Stimulated activated memory B cell treated with anti-CD40 and anti-IgM and Interleukin-4, amounts not matched to agents 10 μg/mL and 1 μg/mL and 100 μg/mL, for 72 hours (primary cell): ENCODE measurements at regions not wholly inside any gene's neighbourhood (a gene's known extent, or its start where the extent isn't known, plus 50 kb on each side); places are given as distances from the start of the nearest gene placed in this dataset.
"Not testable (repeated sequence)": the region's sequence is repeated elsewhere in the genome, so short reads cannot be mapped to it uniquely, and the experiment has no call there.

Experiments
- ATAC-seq: fragments of 150-1000 bp; cut with Tn5 transposase; 2 replicates; pipeline ENCODE4 v1.10.0; 2021
- H3K27ac Mint-ChIP-seq: one replicate; pipeline ENCODE4 v1.8.0; 2022; ENCODE audit warnings: mild to moderate bottlenecking, mixed read lengths
- H3K27me3 Mint-ChIP-seq: one replicate; pipeline ENCODE4 v1.8.0; 2022; ENCODE audit warnings: mixed read lengths
- H3K36me3 Mint-ChIP-seq: one replicate; pipeline ENCODE4 v1.8.0; 2022; ENCODE audit warnings: mixed read lengths
- H3K4me1 Mint-ChIP-seq: one replicate; pipeline ENCODE4 v1.8.0; 2022; ENCODE audit warnings: mixed read lengths
- H3K4me3 Mint-ChIP-seq: one replicate; pipeline ENCODE4 v1.8.0; 2022; ENCODE audit warnings: mild to moderate bottlenecking, moderate library complexity, mixed read lengths
- H3K9me3 Mint-ChIP-seq: one replicate; pipeline ENCODE4 v1.8.0; 2022; ENCODE audit warnings: mixed read lengths

GRCh38 chr12:107593713-107594381, 91.8 kb upstream of the PWP1 start:
- no peaks in the 10 kb centered on the region for H3K4me1 Mint-ChIP-seq
- ATAC-seq, result no peak
- no peak overlapping the region for H3K4me3 Mint-ChIP-seq
- H3K36me3 Mint-ChIP-seq, result no peaks in the 10 kb centered on the region
- peaks cover 14% of the 10 kb centered on the region for H3K9me3 Mint-ChIP-seq
- H3K27ac Mint-ChIP-seq, result no peak overlapping the region
- H3K27me3 Mint-ChIP-seq, result peaks cover 30% of the 10 kb centered on the region

- Mint-ChIP-seq H3K27ac (no peak overlapping the region), H3K4me1 (no peaks in the 10 kb centered on the region), H3K27me3 (peaks cover 34% of the 10 kb centered on the region), H3K36me3 (no peaks in the 10 kb centered on the region), H3K9me3 (peaks cover 14% of the 10 kb centered on the region), H3K4me3 (no peak overlapping the region)
- ATAC-seq, result no peak
These were observed 90.6 kb upstream of the PWP1 start for GRCh38 chr12:107594995-107595394.

GRCh38 chr12:107597695-107598410, 87.7 kb upstream of the PWP1 start:
- no peak overlapping the region for H3K4me3 Mint-ChIP-seq
- no peak overlapping the region for H3K27ac Mint-ChIP-seq
- H3K36me3 Mint-ChIP-seq, result no peaks in the 10 kb centered on the region
- peaks cover 38% of the 10 kb centered on the region for H3K27me3 Mint-ChIP-seq
- ATAC-seq, result no peak
- peaks cover 7% of the 10 kb centered on the region for H3K9me3 Mint-ChIP-seq
- no peaks in the 10 kb centered on the region for H3K4me1 Mint-ChIP-seq

- Mint-ChIP-seq H3K27me3 (peaks cover 46% of the 10 kb centered on the region), H3K36me3 (no peaks in the 10 kb centered on the region), H3K9me3 (peaks cover 4% of the 10 kb centered on the region), H3K4me1 (no peaks in the 10 kb centered on the region), H3K27ac (no peak overlapping the region), H3K4me3 (no peak overlapping the region)
- no peak for ATAC-seq
These were observed 86.7 kb upstream of the PWP1 start for GRCh38 chr12:107598906-107599305.

- peak; percentile 5 for ATAC-seq
- H3K27me3 Mint-ChIP-seq, result peaks cover 40% of the 10 kb centered on the region
- no peak overlapping the region for H3K27ac Mint-ChIP-seq
- no peak overlapping the region for H3K4me3 Mint-ChIP-seq
- no peaks in the 10 kb centered on the region for H3K4me1 Mint-ChIP-seq
- H3K36me3 Mint-ChIP-seq, result no peaks in the 10 kb centered on the region
- H3K9me3 Mint-ChIP-seq, result no peaks in the 10 kb centered on the region
These were observed 84.9 kb upstream of the PWP1 start for GRCh38 chr12:107600581-107601144.

- no peaks in the 10 kb centered on the region for H3K9me3 Mint-ChIP-seq
- H3K4me3 Mint-ChIP-seq, result no peak overlapping the region
- H3K4me1 Mint-ChIP-seq, result no peaks in the 10 kb centered on the region
- H3K36me3 Mint-ChIP-seq, result no peaks in the 10 kb centered on the region
- peaks cover 27% of the 10 kb centered on the region for H3K27me3 Mint-ChIP-seq
- H3K27ac Mint-ChIP-seq, result no peak overlapping the region
- ATAC-seq, result no peak
These were observed 83.2 kb upstream of the PWP1 start for GRCh38 chr12:107602446-107602845.

GRCh38 chr12:107605293-107605692, 80.3 kb upstream of the PWP1 start:
- no peaks in the 10 kb centered on the region for H3K9me3 Mint-ChIP-seq
- no peaks in the 10 kb centered on the region for H3K4me1 Mint-ChIP-seq
- H3K4me3 Mint-ChIP-seq, result no peak overlapping the region
- H3K27ac Mint-ChIP-seq, result no peak overlapping the region
- ATAC-seq, result no peak
- H3K27me3 Mint-ChIP-seq, result peaks cover 16% of the 10 kb centered on the region
- no peaks in the 10 kb centered on the region for H3K36me3 Mint-ChIP-seq

GRCh38 chr12:107607464-107608392, 77.9 kb upstream of the PWP1 start:
- Mint-ChIP-seq H3K4me1 (no peaks in the 10 kb centered on the region), H3K9me3 (no peaks in the 10 kb centered on the region), H3K27ac (no peak overlapping the region), H3K4me3 (no peak overlapping the region), H3K36me3 (no peaks in the 10 kb centered on the region), H3K27me3 (peaks cover 8% of the 10 kb centered on the region)
- ATAC-seq, result peak; percentile 60

- H3K4me1 Mint-ChIP-seq, H3K4me3 Mint-ChIP-seq, H3K27me3 Mint-ChIP-seq, H3K36me3 Mint-ChIP-seq, H3K27ac Mint-ChIP-seq, H3K9me3 Mint-ChIP-seq, ATAC-seq: not testable (repeated sequence)
These were observed 76.8 kb upstream of the PWP1 start for GRCh38 chr12:107608779-107609178.

- Mint-ChIP-seq H3K36me3 (no peaks in the 10 kb centered on the region), H3K27ac (no peak overlapping the region), H3K27me3 (no peaks in the 10 kb centered on the region), H3K4me1 (no peaks in the 10 kb centered on the region), H3K4me3 (no peak overlapping the region), H3K9me3 (no peaks in the 10 kb centered on the region)
- ATAC-seq, result no peak
These were observed 75.4 kb upstream of the PWP1 start for GRCh38 chr12:107610021-107610859.

- no peaks in the 10 kb centered on the region for H3K4me1 Mint-ChIP-seq
- no peak overlapping the region for H3K27ac Mint-ChIP-seq
- no peak for ATAC-seq
- no peaks in the 10 kb centered on the region for H3K9me3 Mint-ChIP-seq
- H3K4me3 Mint-ChIP-seq, result no peak overlapping the region
- H3K36me3 Mint-ChIP-seq, result no peaks in the 10 kb centered on the region
- H3K27me3 Mint-ChIP-seq, result no peaks in the 10 kb centered on the region
These were observed 73.1 kb upstream of the PWP1 start for GRCh38 chr12:107612508-107612907.

GRCh38 chr12:107616941-107617340, 68.7 kb upstream of the PWP1 start:
- H3K4me1 Mint-ChIP-seq, result no peaks in the 10 kb centered on the region
- no peaks in the 10 kb centered on the region for H3K9me3 Mint-ChIP-seq
- no peaks in the 10 kb centered on the region for H3K36me3 Mint-ChIP-seq
- H3K27ac Mint-ChIP-seq, result no peak overlapping the region
- ATAC-seq, result no peak
- no peaks in the 10 kb centered on the region for H3K27me3 Mint-ChIP-seq
- no peak overlapping the region for H3K4me3 Mint-ChIP-seq

- no peaks in the 10 kb centered on the region for H3K27me3 Mint-ChIP-seq
- H3K4me1 Mint-ChIP-seq, result no peaks in the 10 kb centered on the region
- no peak overlapping the region for H3K27ac Mint-ChIP-seq
- no peak for ATAC-seq
- H3K36me3 Mint-ChIP-seq, result no peaks in the 10 kb centered on the region
- H3K9me3 Mint-ChIP-seq, result no peaks in the 10 kb centered on the region
- H3K4me3 Mint-ChIP-seq, result no peak overlapping the region
These were observed 67.5 kb upstream of the PWP1 start for GRCh38 chr12:107618106-107618505.

GRCh38 chr12:107619831-107620230, 65.8 kb upstream of the PWP1 start:
- Mint-ChIP-seq H3K27ac (no peak overlapping the region), H3K4me3 (no peak overlapping the region), H3K27me3 (no peaks in the 10 kb centered on the region), H3K36me3 (no peaks in the 10 kb centered on the region), H3K4me1 (no peaks in the 10 kb centered on the region), H3K9me3 (peaks cover under 1% of the 10 kb centered on the region)
- ATAC-seq, result no peak
